OCI-LY1 (cell line): ENCODE measurements at regions not wholly inside any gene's neighbourhood (a gene's known extent, or its start where the extent isn't known, plus 50 kb on each side); places are given as distances from the start of the nearest gene placed in this dataset.
"Not testable (repeated sequence)": the region's sequence is repeated elsewhere in the genome, so short reads cannot be mapped to it uniquely, and the experiment has no call there.

Experiments
- CTCF ChIP-seq: fragments of 200-600 bp; sonication (generic), shearing (Covaris generic); IDR thresholded peaks from 2 replicates; pipeline ENCODE4 v1.5.1; 2017; ENCODE audit warnings: mild to moderate bottlenecking, antibody characterized with exemption, low read length, moderate library complexity, mixed read lengths
- EZH2 ChIP-seq: fragments of 200-600 bp; sonication (generic), shearing (Covaris generic); IDR thresholded peaks from 2 replicates; pipeline ENCODE4 v1.8.0; 2017; ENCODE audit warnings: borderline replicate concordance, mixed run types, mild to moderate bottlenecking, antibody characterized with exemption, low read length, moderate library complexity, mixed read lengths

GRCh38 chr15:92827991-92828390 lies 72.1 kb upstream of the CHD2 start:
- not testable (repeated sequence) for TF ChIP-seq CTCF, EZH2
